Activated T-cell treated with anti-CD3 and anti-CD28 coated beads, Interleukin-2, amount 50 U/mL, for 72 hours (primary cell): ENCODE measurements at regions not wholly inside any gene's neighbourhood (a gene's known extent, or its start where the extent isn't known, plus 50 kb on each side); places are given as distances from the start of the nearest gene placed in this dataset.
"Not testable (repeated sequence)": the region's sequence is repeated elsewhere in the genome, so short reads cannot be mapped to it uniquely, and the experiment has no call there.

Experiments used
- ATAC-seq, 2 donors: fragments of 150-1000 bp; cut with Tn5 transposase; replicated peaks in 1 of 2; 2 replicates each; pipeline ENCODE4 v1.10.0; 2021; ENCODE audit warnings: moderate library complexity in 2 of 2, mild to moderate bottlenecking in 1 of 2
- DNase-seq, 2 donors: peaks; one replicate each; pipeline ENCODE4 v3.0.0; 2021 to 2022; ENCODE audit warnings: mixed read lengths in 1 of 2
- H3K27ac Mint-ChIP-seq: one replicate; pipeline ENCODE4 v1.8.0; 2022; ENCODE audit warnings: mild to moderate bottlenecking, moderate library complexity, mixed read lengths
- H3K27me3 Mint-ChIP-seq: one replicate; pipeline ENCODE4 v1.8.0; 2022; ENCODE audit warnings: low read depth, mixed read lengths
- H3K36me3 Mint-ChIP-seq, 2 donors: one replicate each; pipeline ENCODE4 v1.8.0; 2022; ENCODE audit warnings: mixed read lengths in 2 of 2, mild to moderate bottlenecking in 1 of 2; ENCODE audit not compliant: insufficient read depth in 2 of 2
- H3K4me1 Mint-ChIP-seq: one replicate; pipeline ENCODE4 v1.8.0; 2022; ENCODE audit warnings: low read depth, mixed read lengths
- H3K4me3 Mint-ChIP-seq, 2 donors: one replicate each; pipeline ENCODE4 v1.8.0; 2022; ENCODE audit warnings: mild to moderate bottlenecking in 2 of 2, mixed read lengths in 2 of 2, moderate library complexity in 2 of 2
- H3K9me3 Mint-ChIP-seq, 2 donors: one replicate each; pipeline ENCODE4 v1.8.0; 2022; ENCODE audit warnings: mixed read lengths in 2 of 2

DNA sequence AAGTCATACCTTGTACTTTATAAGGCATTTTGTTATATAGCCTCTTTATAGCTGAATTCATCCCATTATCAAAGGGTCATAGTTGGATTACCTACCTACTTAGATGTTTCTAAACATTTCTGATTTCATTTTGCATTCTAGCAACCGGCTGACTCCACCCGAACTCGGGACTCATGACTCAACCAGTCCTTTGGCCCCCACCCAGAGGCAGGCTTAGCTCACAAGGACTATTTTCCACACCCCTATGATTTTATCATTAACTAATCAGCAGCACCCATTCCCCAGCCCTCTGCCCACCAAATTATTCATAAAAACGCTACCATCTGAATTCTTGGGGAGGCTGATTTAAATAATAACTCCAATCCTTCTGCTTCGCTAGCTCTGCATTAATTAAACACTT, 79.9 kb upstream of the EGFL6 start:
- Mint-ChIP-seq H3K27ac (no peak overlapping the region), H3K4me3 (no peak overlapping the region), H3K9me3 (no peaks in the 10 kb centered on the region), H3K4me1 (peaks cover 13% of the 10 kb centered on the region), H3K27me3 (peaks cover 20% of the 10 kb centered on the region), H3K36me3 (no peaks in the 10 kb centered on the region)
- DNase-seq (no peak), ATAC-seq (no peak)

- peak overlapping the region in 1 of 2 donors; percentile 39 for H3K4me3 Mint-ChIP-seq
- H3K36me3 Mint-ChIP-seq: no peaks in the 10 kb centered on the region
- H3K27ac Mint-ChIP-seq: peak overlapping the region; percentile 28
- DNase-seq (peak; percentile 38 to 49), ATAC-seq (peak; percentile 73 to 78)
- H3K9me3 Mint-ChIP-seq: no peaks in the 10 kb centered on the region
- peaks cover 17% of the 10 kb centered on the region for H3K4me1 Mint-ChIP-seq
- peaks cover 23% of the 10 kb centered on the region for H3K27me3 Mint-ChIP-seq
Measured at GRCh38 chrX:13487731-13488505, 81.5 kb upstream of the EGFL6 start.

GRCh38 chrX:13485167-13485566, 84.2 kb upstream of the EGFL6 start:
- Mint-ChIP-seq H3K4me3 (no peak overlapping the region), H3K27me3 (peaks cover 33% of the 10 kb centered on the region), H3K4me1 (peaks cover 17% of the 10 kb centered on the region), H3K27ac (peak overlapping the region; percentile 28), H3K9me3 (no peaks in the 10 kb centered on the region), H3K36me3 (no peaks in the 10 kb centered on the region)
- DNase-seq (no peak), ATAC-seq (no peak)

DNA sequence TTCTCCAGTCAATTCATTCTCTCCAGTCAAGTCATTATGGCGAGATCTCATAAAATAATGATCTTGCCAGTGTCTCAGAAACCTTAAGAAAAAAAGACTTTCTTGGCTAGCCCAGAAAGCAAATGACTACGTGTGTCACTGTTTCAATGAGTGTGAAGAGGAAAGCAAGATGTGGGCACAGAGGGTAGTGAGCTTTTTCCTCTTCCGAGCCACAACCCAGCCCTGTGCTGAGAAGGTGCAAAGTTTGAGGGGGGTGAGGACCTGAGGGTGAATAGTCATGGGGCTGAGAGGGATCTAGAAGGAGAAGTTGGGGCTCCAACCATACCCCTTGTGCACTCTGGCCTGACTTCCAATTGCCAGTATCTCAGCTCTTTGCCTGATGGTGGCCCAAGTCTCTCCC, 85.6 kb upstream of the EGFL6 start:
- peaks cover 42% of the 10 kb centered on the region for H3K27me3 Mint-ChIP-seq
- no peak overlapping the region for H3K4me3 Mint-ChIP-seq
- no peak for DNase-seq
- no peaks in the 10 kb centered on the region for H3K36me3 Mint-ChIP-seq
- ATAC-seq: peak in 1 of 2 donors; percentile 64
- no peak overlapping the region for H3K27ac Mint-ChIP-seq
- peaks cover 17% of the 10 kb centered on the region for H3K4me1 Mint-ChIP-seq
- no peaks in the 10 kb centered on the region for H3K9me3 Mint-ChIP-seq

GRCh38 chrX:13482746-13483541, 86.5 kb upstream of the EGFL6 start:
- DNase-seq (no peak), ATAC-seq (no peak)
- H3K36me3 Mint-ChIP-seq: no peaks in the 10 kb centered on the region
- H3K4me1 Mint-ChIP-seq: peaks cover 14% of the 10 kb centered on the region
- H3K9me3 Mint-ChIP-seq: no peaks in the 10 kb centered on the region
- H3K4me3 Mint-ChIP-seq: no peak overlapping the region
- H3K27me3 Mint-ChIP-seq: peaks cover 45% of the 10 kb centered on the region
- H3K27ac Mint-ChIP-seq: no peak overlapping the region

GRCh38 chrX:13480780-13481179, 88.6 kb upstream of the EGFL6 start:
- DNase-seq, H3K36me3 Mint-ChIP-seq, H3K9me3 Mint-ChIP-seq, H3K27ac Mint-ChIP-seq, H3K4me1 Mint-ChIP-seq, H3K4me3 Mint-ChIP-seq, ATAC-seq: not testable (repeated sequence)
- peaks cover 45% of the 10 kb centered on the region for H3K27me3 Mint-ChIP-seq

DNA sequence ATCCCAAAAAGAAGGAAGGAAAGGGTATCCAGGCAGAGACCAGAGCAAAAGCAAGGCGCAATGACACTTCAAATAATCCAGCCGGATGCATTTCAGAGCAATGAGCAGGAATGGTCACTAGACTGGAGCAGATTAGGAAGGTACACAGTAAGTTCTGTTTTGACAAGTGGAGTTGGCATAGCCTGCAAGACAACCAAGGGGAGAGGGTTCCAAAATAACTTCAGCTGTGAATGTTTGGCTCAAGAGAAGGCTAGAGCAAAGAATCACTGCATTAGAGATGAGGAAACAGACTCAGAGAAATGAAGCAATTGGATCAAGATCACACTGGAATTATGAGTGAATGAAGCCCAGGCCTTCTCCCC, 90.0 kb upstream of the EGFL6 start:
- Mint-ChIP-seq H3K4me1 (peaks cover 6% of the 10 kb centered on the region), H3K27me3 (peaks cover 44% of the 10 kb centered on the region), H3K27ac (no peak overlapping the region), H3K36me3 (no peaks in the 10 kb centered on the region), H3K4me3 (no peak overlapping the region), H3K9me3 (no peaks in the 10 kb centered on the region)
- ATAC-seq (no peak), DNase-seq (no peak)

- Mint-ChIP-seq H3K27ac (no peak overlapping the region), H3K36me3 (no peaks in the 10 kb centered on the region), H3K27me3 (peaks cover 49% of the 10 kb centered on the region), H3K4me3 (no peak overlapping the region), H3K4me1 (peaks cover 8% of the 10 kb centered on the region), H3K9me3 (no peaks in the 10 kb centered on the region)
- no peak for DNase-seq
- ATAC-seq: no peak
Measured at GRCh38 chrX:13478740-13479451, 90.5 kb upstream of the EGFL6 start.

DNA sequence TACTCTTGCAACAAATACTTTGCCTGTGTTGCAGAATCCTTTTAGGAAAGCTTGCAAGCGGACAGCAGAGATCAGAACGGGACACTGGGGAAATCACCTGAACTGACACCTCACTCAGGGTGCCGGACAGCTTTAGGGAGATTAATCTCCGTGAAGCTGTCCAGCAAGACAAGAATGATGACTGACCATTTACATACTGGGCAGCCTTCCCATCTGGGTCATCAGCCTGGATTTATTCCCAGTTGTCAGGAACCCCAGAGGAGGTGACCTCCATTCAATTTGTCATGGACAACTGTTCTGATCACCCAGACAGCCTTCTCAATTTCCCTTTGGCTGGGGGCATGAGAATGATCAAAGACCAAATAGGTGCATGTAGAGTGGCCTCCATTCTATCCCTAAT, 93.0 kb upstream of the EGFL6 start:
- peaks cover 41% of the 10 kb centered on the region for H3K27me3 Mint-ChIP-seq
- peak overlapping the region in 1 of 2 donors; percentile 18 for H3K4me3 Mint-ChIP-seq
- DNase-seq: no peak
- peaks cover 8% of the 10 kb centered on the region for H3K4me1 Mint-ChIP-seq
- H3K9me3 Mint-ChIP-seq: no peaks in the 10 kb centered on the region
- no peak overlapping the region for H3K27ac Mint-ChIP-seq
- no peaks in the 10 kb centered on the region for H3K36me3 Mint-ChIP-seq
- no peak for ATAC-seq

DNA sequence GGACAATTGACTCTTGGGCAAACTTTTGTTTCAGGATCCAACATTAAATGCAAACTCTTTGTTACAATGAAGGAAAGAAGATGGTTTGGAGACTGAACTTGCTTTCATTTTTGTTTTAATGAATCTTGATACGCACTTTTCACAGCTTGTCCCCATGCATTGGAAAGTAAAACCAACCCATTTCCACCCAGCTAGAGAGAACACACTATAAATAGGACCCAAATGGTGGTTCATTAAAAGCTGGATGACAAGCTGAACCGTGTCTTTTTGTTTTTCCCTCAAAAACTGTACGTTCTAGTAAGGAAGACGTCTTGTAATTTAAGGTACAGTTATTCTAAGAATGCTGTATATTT, 95.3 kb upstream of the EGFL6 start:
- Mint-ChIP-seq H3K27ac (peak overlapping the region; percentile 95), H3K4me3 (peak overlapping the region; percentile 69 to 94), H3K36me3 (no peaks in the 10 kb centered on the region), H3K27me3 (peaks cover 22% of the 10 kb centered on the region), H3K4me1 (peaks cover 12% of the 10 kb centered on the region), H3K9me3 (no peaks in the 10 kb centered on the region)
- ATAC-seq: peak; percentile 37 to 47
- no peak for DNase-seq

DNA sequence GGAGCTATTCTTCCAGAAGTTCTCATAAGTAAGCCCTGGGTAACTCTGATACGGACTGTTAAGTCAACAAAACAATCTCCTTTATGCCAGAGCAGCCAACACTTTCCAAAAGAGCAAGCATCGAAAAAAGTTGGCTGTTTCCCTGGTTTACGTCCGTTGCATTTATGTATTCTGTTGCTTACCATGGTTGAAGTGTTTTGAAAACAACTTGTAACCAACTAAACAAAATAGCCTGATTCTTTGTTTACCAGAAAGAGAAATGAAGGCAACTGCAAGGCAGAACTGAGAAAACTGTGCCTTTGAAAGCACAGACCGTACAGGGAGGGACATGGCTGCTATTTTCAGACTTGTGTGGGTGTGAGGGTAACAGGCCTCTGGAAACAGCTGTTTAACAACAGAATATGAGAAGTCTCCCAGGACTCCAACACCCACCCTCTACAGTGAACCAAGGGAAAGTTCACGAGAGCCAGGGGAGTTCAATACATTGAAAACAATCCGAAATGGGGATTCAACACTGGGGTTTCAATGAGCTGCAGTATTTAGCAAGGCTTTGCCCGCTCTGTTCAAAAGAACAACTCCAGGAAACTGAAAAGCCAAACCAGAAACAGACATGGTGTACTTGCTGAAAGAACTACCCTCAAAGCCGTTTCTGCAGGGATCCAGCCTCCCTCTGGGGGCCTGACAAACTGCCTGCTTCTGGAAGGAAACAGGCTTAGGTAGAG, 95.8 kb upstream of the EGFL6 start:
- DNase-seq (peak; percentile 2 to 7), ATAC-seq (peak; percentile 51 to 54)
- Mint-ChIP-seq H3K27me3 (peaks cover 17% of the 10 kb centered on the region), H3K4me3 (peak overlapping the region; percentile 69 to 94), H3K4me1 (peaks cover 12% of the 10 kb centered on the region), H3K36me3 (no peaks in the 10 kb centered on the region), H3K27ac (peak overlapping the region; percentile 95), H3K9me3 (no peaks in the 10 kb centered on the region)

DNA sequence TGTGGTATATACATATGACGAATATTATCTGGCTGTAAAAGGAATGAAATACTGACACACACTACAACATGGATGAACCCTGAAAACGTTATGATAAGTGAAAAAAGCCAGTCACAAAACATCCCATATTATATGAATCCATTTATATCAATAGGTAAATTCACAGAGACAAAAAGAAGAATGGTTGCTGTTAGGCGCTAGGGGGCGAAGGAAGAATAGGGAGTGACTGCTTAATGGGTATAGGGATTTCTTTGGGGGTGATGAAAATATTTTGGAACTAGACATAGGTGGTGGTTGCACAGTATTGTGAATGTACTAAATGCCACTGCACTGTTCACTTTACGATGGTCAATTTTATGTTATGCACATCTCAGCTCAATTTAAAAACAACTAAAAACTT, 96.4 kb upstream of the EGFL6 start:
- no peaks in the 10 kb centered on the region for H3K36me3 Mint-ChIP-seq
- peaks cover 15% of the 10 kb centered on the region for H3K27me3 Mint-ChIP-seq
- H3K27ac Mint-ChIP-seq: peak overlapping the region; percentile 95
- no peaks in the 10 kb centered on the region for H3K9me3 Mint-ChIP-seq
- peak overlapping the region; percentile 69 to 94 for H3K4me3 Mint-ChIP-seq
- DNase-seq (no peak), ATAC-seq (no peak)
- H3K4me1 Mint-ChIP-seq: peaks cover 12% of the 10 kb centered on the region

GRCh38 chrX:13471269-13471668, 98.1 kb upstream of the EGFL6 start:
- DNase-seq (no peak), ATAC-seq (no peak)
- Mint-ChIP-seq H3K36me3 (no peaks in the 10 kb centered on the region), H3K9me3 (no peaks in the 10 kb centered on the region), H3K27me3 (peaks cover 21% of the 10 kb centered on the region), H3K4me3 (no peak overlapping the region), H3K4me1 (peaks cover 12% of the 10 kb centered on the region), H3K27ac (no peak overlapping the region)
